Bone marrow (tissue), 2 donors: ENCODE measurements at regions not wholly inside any gene's neighbourhood (a gene's known extent, or its start where the extent isn't known, plus 50 kb on each side); places are given as distances from the start of the nearest gene placed in this dataset.
"Not testable (repeated sequence)": the region's sequence is repeated elsewhere in the genome, so short reads cannot be mapped to it uniquely, and the experiment has no call there.

Experiments
- DNase-seq, 2 donors: peaks; one replicate each; lab custom pipeline; 2025; lab: John Stamatoyannopoulos, UW

DNA sequence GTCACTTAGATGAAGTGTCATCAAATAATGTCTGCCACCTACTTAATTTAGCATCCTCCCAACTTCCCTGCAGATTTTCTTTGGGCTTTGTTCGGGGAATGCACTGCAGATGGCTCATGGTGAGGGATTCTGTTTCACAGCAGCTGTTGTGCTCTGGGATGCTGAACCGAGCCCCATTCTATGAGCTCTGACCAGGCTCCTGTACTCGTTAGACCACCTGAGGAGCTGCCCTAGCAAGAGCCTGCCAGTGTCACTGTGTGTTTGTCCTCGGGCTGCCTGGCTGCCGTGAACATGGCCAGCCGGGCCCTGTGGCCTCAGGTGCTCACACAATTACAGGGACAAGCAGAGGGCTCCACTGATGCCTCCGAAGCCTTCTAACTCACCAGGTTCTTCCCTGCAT, 238.8 kb upstream of the ECI2 start:
- DNase-seq: no peak

DNA sequence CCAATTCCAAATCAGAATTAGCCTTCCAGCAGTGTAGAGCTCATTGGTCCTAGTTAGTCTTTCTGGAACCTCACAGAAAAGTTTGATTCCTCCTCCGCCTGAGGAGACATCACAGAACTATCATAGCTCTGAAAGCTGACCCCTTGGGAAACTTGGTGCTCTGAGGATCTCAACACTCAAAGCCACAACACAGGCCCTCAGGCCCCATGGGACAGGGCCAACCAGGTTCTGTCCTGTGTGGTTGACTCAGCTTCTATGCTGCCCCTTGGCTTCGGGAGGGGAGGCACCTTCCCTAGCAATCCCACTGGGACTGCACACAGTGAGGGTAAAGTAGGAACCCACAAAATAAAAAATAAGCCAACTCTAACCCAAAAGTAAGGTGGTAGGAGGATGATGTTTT, 237.5 kb upstream of the ECI2 start:
- no peak for DNase-seq

DNA sequence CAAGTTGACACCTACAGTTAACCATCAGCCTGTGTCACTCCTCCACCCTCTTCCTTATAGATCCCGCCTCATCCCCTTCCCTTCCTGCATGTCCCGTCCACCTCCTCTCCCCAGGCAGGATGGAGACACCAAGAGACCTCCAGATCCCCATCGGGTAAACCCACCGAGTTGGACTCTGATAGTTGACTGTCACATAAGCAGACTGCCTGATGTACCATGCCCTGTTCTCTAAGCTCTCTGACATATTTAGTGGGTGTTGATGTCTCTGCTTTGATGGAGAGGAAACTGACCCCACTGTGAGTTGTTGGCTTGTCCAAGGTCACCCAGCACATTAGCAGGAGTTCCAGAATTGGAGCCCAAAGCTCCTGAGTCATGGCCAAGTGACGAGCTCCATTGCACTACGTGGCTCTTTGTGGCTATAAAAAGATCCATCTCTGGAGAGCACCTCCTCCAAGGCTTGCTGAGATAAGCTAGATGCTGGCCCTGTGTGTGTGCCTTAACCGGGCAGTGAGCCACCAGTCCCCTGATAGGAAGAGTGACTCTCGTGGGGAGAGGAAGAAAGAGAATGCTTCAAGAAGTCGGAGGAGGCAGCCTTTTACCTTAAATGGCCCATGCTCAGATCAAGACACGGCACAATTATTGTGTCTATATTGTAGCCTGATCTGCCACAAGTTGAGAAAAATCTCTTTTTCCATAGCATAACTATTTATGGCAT, 236.0 kb upstream of the ECI2 start:
- DNase-seq: no peak

DNA sequence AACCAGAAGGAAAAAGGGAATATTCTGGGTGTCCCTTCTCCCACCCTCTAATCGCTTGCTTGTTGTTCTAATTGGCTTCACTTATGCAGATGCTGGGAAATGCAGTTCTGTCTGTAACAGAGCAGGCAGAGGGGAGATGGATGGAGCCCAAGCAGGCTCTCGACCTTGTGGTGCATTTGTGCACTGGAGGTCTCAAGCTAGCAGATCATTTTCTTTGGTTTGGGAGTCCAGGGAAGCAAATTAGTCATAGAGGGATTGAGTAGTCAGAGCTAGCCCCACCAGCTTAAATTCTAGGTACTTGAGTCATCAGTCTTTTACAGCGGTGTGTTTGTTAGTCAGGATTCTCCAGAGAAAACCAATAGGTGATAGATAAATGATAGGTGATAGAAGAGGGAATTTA, 234.7 kb upstream of the ECI2 start:
- DNase-seq: no peak

DNA sequence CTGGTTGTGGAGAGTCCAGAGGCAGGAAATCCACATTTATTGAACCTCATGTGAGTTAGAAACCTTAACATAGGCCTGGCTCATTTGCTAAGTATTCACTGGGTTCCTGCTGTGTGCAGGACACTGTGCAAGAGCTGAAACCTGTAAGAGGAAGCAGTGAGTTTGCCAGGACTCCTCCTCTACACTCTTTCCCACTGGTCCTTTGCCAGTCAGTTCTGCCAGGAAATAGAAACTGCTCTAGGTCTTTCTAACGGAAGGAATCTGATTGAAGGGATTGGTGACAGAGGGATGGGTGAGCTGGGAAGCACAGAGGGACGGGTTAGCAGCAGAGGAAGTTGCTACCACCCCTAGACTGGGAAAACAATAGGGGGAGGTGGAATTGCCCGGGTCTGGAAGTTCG, 234.2 kb upstream of the ECI2 start:
- DNase-seq: no peak

DNA sequence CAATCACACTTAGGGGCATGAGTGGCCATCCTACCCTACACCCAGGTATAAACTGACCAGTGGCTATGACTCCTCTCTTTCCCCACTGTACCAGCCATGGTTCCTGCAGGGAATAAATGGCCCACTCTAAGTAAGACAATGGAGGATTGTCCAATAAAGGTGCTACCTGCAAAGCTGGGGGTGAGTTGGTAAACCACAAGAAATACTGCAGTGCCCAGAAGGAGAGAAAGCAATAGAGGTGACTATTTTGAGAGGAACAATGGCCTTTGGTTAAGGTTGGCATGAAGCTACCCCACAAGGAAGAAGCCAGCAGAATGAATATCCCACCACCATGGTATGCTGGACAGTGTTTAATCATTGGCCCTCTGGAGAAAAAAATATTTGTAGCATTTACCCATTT, 233.3 kb upstream of the ECI2 start:
- DNase-seq: no peak

DNA sequence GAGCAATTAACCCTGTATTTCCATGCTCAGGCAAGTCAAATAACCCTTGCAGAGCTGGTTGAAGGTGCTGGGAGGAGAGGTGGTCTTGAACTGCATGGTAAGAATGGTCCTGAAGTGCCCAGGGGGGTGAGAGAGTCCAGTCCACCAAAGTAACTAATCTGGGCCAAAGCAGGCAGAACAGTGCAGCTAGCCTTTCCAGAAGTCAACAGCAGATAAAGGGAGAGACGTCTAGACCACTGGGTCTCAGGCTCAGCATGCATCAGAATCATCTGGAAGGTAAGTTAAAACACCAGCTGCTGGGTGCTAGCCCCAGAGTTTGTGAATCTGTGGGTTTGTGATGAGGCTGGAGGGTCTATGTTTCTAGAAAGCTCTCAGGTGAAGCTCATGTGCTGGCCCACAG, 232.3 kb upstream of the ECI2 start:
- DNase-seq: no peak

DNA sequence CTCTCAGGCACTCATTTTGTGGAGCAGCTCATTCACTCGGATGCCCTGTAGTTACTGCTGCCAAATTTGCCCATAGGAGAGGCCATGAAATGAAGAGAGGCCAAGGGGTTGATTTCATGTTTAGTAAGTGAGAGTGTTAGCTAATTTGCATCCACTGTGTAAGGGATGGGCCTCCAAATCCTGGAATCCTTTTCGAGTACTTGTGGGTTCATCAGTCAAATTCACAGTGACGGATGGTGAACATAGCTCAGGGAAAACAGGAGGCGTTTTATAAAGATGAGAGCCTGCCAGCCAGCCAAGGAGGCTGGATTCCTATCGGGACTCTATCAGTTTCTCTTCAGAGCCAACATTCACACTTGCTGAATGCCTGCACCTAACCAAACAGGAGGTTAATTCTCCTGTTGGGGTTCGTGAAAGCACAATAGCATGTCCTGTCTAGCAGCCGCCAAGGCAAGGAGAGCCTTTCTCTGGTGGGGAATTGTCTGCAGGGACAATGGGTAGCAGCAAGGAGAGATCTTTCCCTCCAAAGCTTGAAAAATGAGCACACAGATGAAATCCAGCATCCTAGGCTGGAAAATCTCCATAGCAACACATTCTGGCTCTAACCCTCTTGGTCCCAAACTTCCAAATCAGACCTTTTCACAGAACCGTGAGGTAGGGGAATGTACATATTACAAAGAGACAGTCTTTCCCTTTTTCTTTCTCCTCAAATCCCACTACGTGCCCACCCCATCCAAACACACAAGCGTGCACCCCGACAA, 231.4 kb upstream of the ECI2 start:
- no peak for DNase-seq

DNA sequence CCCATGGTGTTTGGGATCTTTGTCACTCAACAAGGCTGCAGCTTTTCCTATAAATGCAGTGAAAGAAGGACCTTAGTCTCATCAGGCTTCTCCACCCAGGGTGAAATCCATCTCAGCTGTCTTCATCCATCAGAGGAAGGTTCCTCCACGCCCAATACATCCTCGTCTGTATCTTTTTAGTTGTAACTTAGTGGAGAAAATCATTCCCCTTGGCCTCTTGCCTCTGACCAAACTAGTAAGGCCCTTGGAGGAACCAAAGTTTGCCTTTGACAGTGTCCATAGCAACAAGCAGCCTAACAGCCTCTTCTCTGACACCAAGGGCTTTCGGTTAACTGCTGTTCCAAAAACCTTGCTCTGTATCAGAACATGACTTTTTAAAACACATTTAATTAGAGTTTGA, 230.3 kb upstream of the ECI2 start:
- no peak for DNase-seq

DNA sequence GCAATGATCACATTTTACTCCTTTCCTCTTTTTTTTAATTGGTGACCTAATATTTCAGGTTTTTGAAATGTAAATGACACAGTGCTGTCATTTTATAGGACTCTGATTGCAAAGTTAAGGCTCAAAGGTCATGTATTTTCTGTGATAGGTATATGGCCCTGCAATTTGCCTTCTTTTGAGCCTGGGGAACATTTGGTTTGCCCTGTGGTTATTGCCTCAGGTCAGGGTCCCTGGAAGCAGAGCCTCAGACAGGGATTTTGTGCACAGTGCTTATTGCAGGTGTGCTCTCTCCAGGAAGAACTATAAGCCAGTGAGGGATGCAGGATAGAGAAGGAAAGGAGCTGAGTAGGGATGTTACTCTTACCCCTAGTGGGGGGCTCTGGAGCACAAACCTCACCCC, 229.3 kb upstream of the ECI2 start:
- DNase-seq: no peak

DNA sequence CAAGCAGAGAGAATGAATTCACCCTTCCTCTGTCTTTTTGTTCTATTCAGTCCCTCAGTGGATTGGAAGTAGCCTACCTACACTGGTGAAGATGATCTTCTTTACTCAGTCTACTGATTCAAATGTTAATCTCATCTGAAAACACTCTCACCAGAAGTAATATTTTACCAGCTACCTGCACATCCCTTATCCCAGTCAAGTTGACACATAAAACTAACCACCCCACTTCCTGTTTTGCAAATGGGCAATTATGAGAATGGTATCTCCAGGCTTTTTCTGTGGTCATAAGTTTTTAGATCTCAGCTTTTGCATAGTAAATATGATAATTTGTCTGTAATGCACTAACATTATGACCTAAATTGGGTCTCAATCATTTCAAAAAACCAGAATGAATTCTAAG, 228.8 kb upstream of the ECI2 start:
- no peak for DNase-seq

DNA sequence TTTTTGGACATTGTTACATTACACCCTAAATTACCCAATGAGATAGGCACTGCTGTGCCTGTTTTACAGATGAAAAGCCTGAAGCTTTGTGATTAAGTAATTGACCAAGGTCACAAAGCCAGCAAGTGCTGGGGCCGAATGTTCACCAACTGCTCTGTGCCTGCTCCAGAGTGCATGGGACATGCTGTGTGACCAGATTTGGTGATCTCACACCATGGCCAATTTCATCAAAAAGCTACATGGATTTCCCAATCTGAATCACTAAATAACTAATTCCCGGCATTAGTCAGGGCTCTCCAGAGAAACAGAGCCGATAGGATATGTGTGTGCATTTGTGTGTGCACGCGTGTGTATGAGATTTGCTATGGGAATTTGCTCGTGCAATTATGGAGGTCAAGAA, 228.3 kb upstream of the ECI2 start:
- DNase-seq: no peak

DNA sequence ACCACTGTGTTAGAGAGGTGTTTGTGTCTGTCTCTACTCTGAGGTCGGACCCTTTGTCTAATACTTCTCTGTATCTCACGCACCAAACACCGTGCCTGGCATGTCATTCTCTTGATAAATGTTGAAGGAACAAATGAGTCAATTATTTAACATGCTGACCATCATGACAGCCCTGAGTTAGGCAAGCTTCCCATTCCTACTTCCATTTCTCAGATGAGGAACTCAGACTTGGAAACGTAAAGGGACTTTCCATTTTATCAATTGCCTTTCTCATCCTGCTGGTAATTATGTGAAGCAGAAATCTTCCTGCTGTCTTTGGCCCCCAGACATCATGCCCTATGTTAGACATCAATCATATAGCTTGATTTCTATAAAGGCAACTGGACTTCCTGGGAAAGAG, 227.0 kb upstream of the ECI2 start:
- DNase-seq: no peak

DNA sequence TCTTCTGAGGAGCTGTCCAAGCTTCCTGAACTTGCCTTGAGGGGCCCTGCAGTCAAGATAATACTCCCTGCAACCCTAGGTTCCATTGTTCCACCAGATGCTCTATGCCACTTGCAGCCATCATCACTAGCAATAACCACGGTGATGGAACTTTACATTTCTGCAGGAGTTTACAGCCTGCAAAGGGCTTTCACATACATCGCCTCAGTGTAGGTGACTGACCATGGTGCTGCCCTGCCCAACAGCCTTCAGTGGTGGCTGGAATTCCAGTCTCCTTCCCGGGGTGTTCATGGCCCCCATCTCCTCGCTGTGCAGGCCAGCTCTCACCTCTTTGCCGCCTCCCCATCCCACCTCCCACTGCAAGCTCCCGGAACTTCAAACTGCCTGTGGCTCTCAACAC, 225.5 kb upstream of the ECI2 start:
- DNase-seq: no peak

DNA sequence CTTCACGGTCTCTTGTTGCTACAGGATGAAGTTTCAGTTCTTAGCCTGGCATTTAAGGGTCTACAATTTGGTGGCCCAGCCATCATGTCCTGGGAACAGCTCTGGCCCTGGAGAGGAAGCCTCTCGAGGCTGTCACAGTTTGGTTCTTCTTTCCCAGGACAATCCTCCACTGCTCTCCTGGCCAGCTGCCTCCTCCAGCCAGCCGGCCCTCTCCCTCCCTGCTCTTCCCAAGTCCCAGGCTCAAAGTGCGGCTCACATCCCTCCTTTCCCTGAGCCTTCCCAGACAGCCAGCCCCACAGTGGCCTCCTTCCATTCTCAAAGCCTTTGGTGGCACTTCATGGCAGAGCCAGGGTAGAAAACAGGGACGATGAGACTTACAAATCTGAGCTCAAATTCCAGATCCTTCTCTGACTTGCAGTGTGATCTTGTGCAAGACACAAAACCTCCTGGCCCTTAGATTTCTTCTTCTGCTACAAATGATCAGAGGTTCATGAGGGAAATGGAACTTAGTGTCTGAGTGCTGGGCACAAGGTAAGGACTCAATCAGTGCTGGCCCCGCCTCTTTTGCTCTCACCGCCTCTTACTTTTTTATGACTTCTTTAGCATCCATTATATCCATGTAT, 223.8 kb upstream of the ECI2 start:
- no peak for DNase-seq

DNA sequence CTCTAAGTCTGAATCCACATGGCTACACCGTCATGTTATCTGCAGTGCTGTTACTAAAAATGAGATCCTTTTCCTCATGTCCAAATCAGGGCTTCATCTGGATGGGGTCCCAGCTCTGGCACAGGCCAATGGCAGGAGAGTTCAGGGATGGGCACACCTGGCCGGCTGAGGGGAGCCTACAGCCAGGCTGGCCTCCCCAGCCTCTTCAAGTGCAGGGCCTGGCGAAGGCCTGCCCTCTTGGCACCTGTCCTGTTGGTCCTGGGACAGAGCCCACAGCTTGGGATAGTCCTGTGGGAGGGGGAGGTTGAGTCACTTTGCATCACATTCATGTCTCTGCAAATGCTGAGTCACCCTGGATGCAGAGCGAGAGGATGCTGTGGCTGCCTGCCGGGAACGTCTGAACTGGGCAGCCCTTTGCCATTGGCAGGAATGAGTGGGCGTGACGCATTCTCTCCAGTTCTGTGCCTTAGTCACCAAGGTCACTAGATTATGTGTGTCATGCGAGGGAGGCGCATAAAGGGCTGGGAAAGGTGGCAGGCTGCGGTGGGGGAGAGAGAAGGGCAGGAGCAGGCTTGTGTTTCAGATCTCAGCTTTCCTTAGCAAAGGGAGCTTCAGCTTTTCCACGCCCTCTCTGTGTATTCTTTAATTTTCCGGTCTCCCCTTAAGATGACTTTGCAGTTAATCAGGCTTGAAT, 223.2 kb upstream of the ECI2 start:
- DNase-seq: no peak

DNA sequence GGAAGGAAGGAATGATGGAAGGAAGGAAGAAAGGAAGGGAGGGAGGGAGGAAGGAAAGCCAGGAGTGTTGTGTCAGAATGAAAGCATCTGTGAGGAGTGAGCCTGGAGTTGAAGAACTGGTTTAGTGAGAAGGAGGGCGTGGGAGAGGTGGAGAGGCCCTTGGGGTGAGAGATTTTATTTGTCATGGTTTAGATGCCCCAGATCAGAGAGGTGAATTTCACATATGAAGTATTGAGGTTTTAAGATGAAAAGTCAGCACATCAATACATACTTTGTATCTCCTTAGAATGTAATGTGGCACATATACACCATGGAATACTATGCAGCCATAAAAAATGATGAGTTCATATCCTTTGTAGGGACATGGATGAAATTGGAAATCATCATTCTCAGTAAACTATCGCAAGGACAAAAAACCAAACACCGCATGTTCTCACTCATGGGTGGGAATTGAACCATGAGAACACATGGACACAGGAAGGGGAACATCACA, 222.3 kb upstream of the ECI2 start:
- DNase-seq: not testable (repeated sequence)

DNA sequence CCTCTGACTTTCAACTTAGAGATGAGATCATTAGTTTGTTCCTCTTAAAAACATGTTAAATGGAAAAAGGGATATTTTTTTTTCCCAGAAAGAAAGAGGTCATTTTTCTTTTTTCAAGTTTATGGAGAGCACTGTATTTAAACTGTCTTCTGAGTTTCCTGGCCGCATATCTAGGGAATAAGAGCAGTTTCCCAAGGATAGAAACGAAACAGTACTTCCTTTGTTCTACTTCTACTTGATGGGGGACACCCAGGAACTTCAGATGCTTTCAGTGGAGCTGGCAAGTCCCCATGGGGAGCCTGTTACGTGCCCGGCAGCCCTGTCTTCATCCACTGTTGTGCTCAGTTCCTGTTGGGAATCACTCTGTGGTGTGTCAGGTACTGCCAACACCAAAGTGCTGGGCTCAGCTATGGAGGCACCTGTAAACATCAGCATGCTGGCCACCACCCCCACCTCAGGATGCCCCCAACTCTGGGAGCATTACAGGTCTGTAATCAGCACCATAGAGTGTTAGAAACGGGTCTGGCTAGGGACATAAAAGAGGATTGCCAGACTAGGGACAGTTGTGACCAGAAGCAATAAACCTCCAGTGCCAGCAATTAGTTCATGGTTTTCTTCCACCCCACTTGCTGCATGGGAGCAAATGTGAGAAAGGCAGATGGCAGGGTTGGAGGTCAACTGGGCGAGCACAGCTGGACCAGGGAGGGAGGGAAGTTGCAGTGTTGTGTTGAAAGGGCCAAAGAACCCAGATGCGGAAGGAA, 221.7 kb upstream of the ECI2 start:
- DNase-seq: no peak

DNA sequence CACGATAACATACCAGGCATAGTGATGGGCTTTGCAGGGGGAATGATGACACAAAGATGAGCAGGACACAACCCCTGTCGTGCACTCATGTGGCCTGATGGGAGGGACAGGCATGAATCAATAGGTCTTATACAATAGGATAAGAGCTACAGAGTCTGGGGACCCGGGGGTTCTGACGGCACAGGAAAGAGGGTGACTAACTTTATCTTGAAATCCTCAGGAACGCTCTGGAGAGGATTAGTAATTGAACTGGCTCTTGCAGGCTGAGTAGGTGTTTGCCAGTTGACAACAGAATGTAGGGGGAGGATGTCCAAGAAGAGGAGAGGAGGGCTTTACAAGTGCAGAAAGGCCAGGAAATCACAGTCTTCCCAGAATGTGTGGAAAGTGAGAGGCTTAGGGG, 219.9 kb upstream of the ECI2 start:
- DNase-seq: no peak

DNA sequence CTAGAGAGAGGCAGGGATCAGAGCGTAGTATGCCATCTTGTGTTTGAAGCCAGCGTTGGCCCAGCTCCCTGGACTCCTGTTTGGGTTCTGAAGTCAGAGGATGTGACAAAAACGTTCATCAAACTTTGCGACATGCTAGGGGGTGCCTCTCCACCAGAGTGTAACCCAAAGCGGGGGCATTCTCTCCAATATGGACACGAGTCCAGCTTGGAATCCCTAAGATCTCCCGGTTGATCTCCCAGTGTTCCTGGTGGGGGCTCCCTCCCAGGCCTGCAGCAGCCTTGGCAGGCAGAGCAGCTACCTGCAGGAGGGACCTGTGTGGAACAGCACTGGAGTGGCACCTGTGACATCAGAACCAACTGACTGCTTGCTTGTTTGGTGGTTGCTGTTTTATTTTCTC, 218.8 kb upstream of the ECI2 start:
- DNase-seq: no peak

DNA sequence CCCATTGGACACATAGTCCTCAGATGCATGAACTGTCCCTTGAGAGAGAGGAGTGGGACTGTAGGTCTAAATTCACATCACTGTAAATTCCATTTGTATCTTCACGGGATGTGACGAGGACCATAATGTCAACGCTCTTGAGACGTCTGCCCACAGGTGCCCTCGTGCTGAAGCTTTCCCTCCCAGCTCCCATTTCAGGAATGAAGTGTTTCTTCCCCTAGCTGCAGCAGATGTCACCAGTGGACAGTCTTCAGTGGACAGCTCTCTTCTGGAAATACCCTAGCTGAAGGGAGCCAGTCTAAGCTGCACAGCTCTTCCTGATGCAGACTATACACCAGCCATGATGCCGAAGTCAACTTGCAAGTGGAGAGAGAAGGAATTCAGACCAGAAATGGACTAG, 217.4 kb upstream of the ECI2 start:
- DNase-seq: no peak

DNA sequence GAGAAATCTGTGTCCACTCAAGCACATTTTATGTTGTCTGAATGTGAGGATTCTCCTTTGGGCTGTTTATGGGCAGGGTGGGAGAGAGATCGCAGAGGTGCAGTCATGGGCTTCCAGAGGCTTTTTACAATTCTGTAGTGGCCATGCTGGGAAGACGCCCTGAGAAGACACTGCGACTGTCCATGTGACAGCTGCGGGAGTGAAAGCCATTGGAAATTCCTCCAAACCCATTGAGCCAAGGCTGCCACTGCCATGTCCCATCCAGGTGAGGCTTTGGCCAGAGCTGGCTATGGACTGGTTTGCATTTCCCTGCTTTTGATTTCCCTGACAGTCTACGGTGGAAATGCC, 216.9 kb upstream of the ECI2 start:
- DNase-seq: no peak
